Esophagus squamous epithelium (tissue), 4 donors: ENCODE measurements at regions not wholly inside any gene's neighbourhood (a gene's known extent, or its start where the extent isn't known, plus 50 kb on each side); places are given as distances from the start of the nearest gene placed in this dataset.

Experiments
- CTCF ChIP-seq, 6 experiments: fragments of 450-650 bp in 4 of 6; fragments of 200-600 bp in 2 of 6; sonication (generic) in 2 of 6; IDR thresholded peaks; one replicate each; pipeline ENCODE4 v1.5.1; 2016 to 2019; ENCODE audit warnings: antibody characterized with exemption in 6 of 6, mild to moderate bottlenecking in 4 of 6, moderate library complexity in 4 of 6
- POLR2A ChIP-seq, 4 donors: fragments of 450-650 bp; IDR thresholded peaks; one replicate each; pipeline ENCODE4 v1.6.1; 2017; ENCODE audit warnings: antibody characterized with exemption in 4 of 4, mild to moderate bottlenecking in 4 of 4, moderate library complexity in 3 of 4

GRCh38 chr4:53917729-53918128 lies 146.7 kb downstream of the CHIC2 start:
- no peak for TF ChIP-seq POLR2A (IDR thresholded peaks at IDR 0.05)
- no peak for TF ChIP-seq CTCF (IDR thresholded peaks at IDR 0.05)
